Endothelial cell of umbilical vein (primary cell): ENCODE measurements at regions not wholly inside any gene's neighbourhood (a gene's known extent, or its start where the extent isn't known, plus 50 kb on each side); places are given as distances from the start of the nearest gene placed in this dataset.

Source experiments
- BruUV-seq: library from RNA; stranded (reverse); fragments of 400-500 nt; replicated peaks from 2 replicates; lab custom pipeline; 2021; lab: Mats Ljungman, UMichigan
- CTCF ChIA-PET: fragments of 300-600, 350-600 bp; sonication (Branson Sonifier 250); formaldehyde crosslinking; loops from one replicate; lab custom pipeline; 2021; ENCODE audit warnings: antibody characterized with exemption, inconsistent platforms; lab: Charles Lee
- POLR2A ChIA-PET: fragments of 300-600, 350-600 bp; sonication (Branson Sonifier 250); formaldehyde crosslinking; loops from one replicate; lab custom pipeline; 2021; ENCODE audit warnings: antibody characterized with exemption, inconsistent platforms; lab: Charles Lee
- DNase-seq: peaks from one replicate; pipeline ENCODE4 v3.0.0-alpha.2; 2011; ENCODE audit warnings: low read depth, low spot score
- FAIRE-seq: peaks from 2 replicates; lab custom pipeline; 2011; peaks lifted over from hg19 to GRCh38; lab: Jason Lieb, UNC
- H2AFZ ChIP-seq: 2 replicates; pipeline ENCODE4 v1.6.0; 2012; ENCODE audit warnings: low read depth, low read length, control low read depth, inconsistent platforms
- H3K27ac ChIP-seq: 2 replicates; pipeline ENCODE4 v1.5.1; 2011; ENCODE audit warnings: low read depth, mild to moderate bottlenecking, control low read depth, low read length, moderate library complexity; ENCODE audit not compliant: insufficient read depth
- H3K27me3 ChIP-seq, 2 experiments: 2 replicates each; pipeline versions ENCODE4 v1.6.0 to v1.6.1; 2011; ENCODE audit warnings: low read length in 2 of 2, mixed read lengths in 1 of 2; ENCODE audit not compliant: control insufficient read depth in 2 of 2, insufficient read depth in 2 of 2
- H3K36me3 ChIP-seq, 2 experiments: 2 replicates in 1 of 2; 3 replicates in 1 of 2; pipeline ENCODE4 v1.5.1; 2011; ENCODE audit warnings: low read length in 2 of 2, mild to moderate bottlenecking in 1 of 2, moderate library complexity in 1 of 2; ENCODE audit not compliant: control insufficient read depth in 2 of 2, insufficient read depth in 2 of 2; ENCODE audit errors: extremely low read depth in 1 of 2
- H3K4me1 ChIP-seq: 3 replicates; pipeline ENCODE4 v1.5.1; 2011; ENCODE audit warnings: mild to moderate bottlenecking, low read length; ENCODE audit not compliant: control insufficient read depth, insufficient read depth; ENCODE audit errors: extremely low read depth
- H3K4me2 ChIP-seq: 2 replicates; pipeline ENCODE4 v1.6.1; 2011; ENCODE audit warnings: low read length, control low read depth, mixed read lengths; ENCODE audit not compliant: insufficient read depth
- H3K4me3 ChIP-seq, 3 experiments: fragments of 200-600 bp in 1 of 3; sonication (generic), shearing (Covaris generic) in 1 of 3; replicated peaks in 1 of 3; 2 replicates each; pipeline ENCODE4 v1.5.1; 2011 to 2016; ENCODE audit warnings: control low read depth in 3 of 3, low read length in 3 of 3, mild to moderate bottlenecking in 2 of 3, inconsistent platforms in 1 of 3, low read depth in 1 of 3, moderate library complexity in 1 of 3; ENCODE audit not compliant: insufficient read depth in 1 of 3
- H3K79me2 ChIP-seq: 2 replicates; pipeline ENCODE4 v1.6.0; 2012; ENCODE audit warnings: low read length, inconsistent platforms; ENCODE audit not compliant: control insufficient read depth, insufficient read depth
- H3K9ac ChIP-seq: replicated peaks from 2 replicates; pipeline ENCODE3; 2011; ENCODE audit warnings: low read length, control low read depth; ENCODE audit not compliant: insufficient read depth; ENCODE audit errors: extremely low read depth
- H3K9me1 ChIP-seq: replicated peaks from 3 replicates; pipeline ENCODE4 v1.6.0; 2011; ENCODE audit warnings: mild to moderate bottlenecking, low read length; ENCODE audit not compliant: control insufficient read depth, insufficient read depth; ENCODE audit errors: extremely low read depth
- H3K9me3 ChIP-seq: replicated peaks from 2 replicates; pipeline ENCODE4 v1.5.1; 2012; ENCODE audit warnings: low read length, inconsistent platforms; ENCODE audit not compliant: control insufficient read depth, insufficient read depth
- H4K20me1 ChIP-seq: replicated peaks from 2 replicates; pipeline ENCODE3; 2011; ENCODE audit warnings: mild to moderate bottlenecking, low read length; ENCODE audit not compliant: control insufficient read depth, insufficient read depth; ENCODE audit errors: extremely low read depth
- EZH2 ChIP-seq: IDR thresholded peaks from 2 replicates; pipeline ENCODE4 v1.6.1; 2012; ENCODE audit warnings: borderline replicate concordance, low read depth, mild to moderate bottlenecking, moderate library complexity, low read length, inconsistent platforms; ENCODE audit not compliant: severe bottlenecking
- FOS ChIP-seq: IDR thresholded peaks from 2 replicates; pipeline ENCODE4 v1.6.1; 2011; ENCODE audit warnings: mild to moderate bottlenecking, low read length, moderate library complexity, borderline replicate concordance; ENCODE audit not compliant: insufficient read depth
- GATA2 ChIP-seq: IDR thresholded peaks from 2 replicates; pipeline ENCODE4 v1.7.0; 2011; ENCODE audit warnings: low read depth, mild to moderate bottlenecking, moderate library complexity, mixed read lengths, low read length; ENCODE audit not compliant: insufficient read length, insufficient read depth
- JUN ChIP-seq: IDR thresholded peaks from 2 replicates; pipeline ENCODE4 v1.6.1; 2011; ENCODE audit warnings: borderline replicate concordance, low read depth; ENCODE audit not compliant: insufficient read length, insufficient read depth
- MYC ChIP-seq: IDR thresholded peaks from one replicate; pipeline ENCODE4 v1.6.1; 2011; ENCODE audit warnings: mild to moderate bottlenecking, low read depth, low read length
- POLR2A ChIP-seq: IDR thresholded peaks from 2 replicates; pipeline ENCODE4 v1.6.1; 2012; ENCODE audit warnings: low read depth, mild to moderate bottlenecking, control low read depth, low read length
- POLR2AphosphoS5 ChIP-seq: IDR thresholded peaks from 2 replicates; pipeline ENCODE4 v1.6.1; 2012; ENCODE audit warnings: low read depth, mild to moderate bottlenecking, control low read depth, low read length, moderate library complexity; ENCODE audit not compliant: insufficient read depth
- dilution Hi-C: fragments of 300-500 bp; cut with MboI; formaldehyde crosslinking; loops from one replicate; pipeline ENCODE4 v1.15.0; 2019; ENCODE audit warnings: low sequenced_read_pairs; ENCODE audit not compliant: extremely low pct_ligation_motif_present
- intact Hi-C: fragments of 100-400 bp; cut with micrococcal nuclease; formaldehyde crosslinking; loops from one replicate; pipeline ENCODE4 v1.10.0; 2022
- TF ChIP-seq, protein P1 (sequence below): IDR thresholded peaks from 2 replicates; pipeline ENCODE4 v1.6.1; 2011; ENCODE audit not compliant: insufficient read depth, insufficient read length
- TF ChIP-seq, protein P2 (sequence below), 2 donors: IDR thresholded peaks; 1 replicate in 1 of 2; 2 replicates in 1 of 2; pipeline ENCODE4 v1.5.1; 2011; ENCODE audit warnings: low read length in 2 of 2, mild to moderate bottlenecking in 2 of 2, moderate library complexity in 2 of 2, control low read depth in 1 of 2, inconsistent platforms in 1 of 2, low read depth in 1 of 2; ENCODE audit not compliant: insufficient read depth in 1 of 2; ENCODE audit errors: extremely low read depth in 1 of 2

DNA sequence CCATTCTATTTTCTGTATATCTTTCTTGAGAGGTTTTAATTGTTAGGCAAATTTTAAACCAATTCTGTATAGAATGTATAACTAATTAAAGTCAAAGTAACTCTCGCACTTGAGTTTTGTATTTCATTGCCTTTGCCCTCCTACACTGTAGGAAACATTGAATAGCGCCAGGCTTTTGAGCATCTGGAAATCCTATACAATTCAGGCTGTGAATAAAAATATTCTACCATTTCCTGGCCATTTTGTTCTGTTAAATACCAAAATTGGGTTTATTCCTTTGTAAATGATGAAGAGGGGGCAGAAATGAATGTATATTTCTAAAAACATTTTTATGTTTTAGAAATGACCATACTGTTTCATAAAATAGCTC is 571.8 kb upstream of the CLINT1 start:
- H3K9me3 ChIP-seq: no peaks in the 10 kb centered on the region
- dilution Hi-C loops (no loop called here), intact Hi-C loops (no loop called here)
- peaks cover 0 to 1% of the 10 kb centered on the region in 2 experiments for H3K27me3 ChIP-seq
- no peak overlapping the region for H3K4me2 ChIP-seq
- no peaks in the 10 kb centered on the region for H3K4me1 ChIP-seq
- no peaks in the 10 kb centered on the region for H3K36me3 ChIP-seq
- no peaks in the 10 kb centered on the region for H3K79me2 ChIP-seq
- no peak for FAIRE-seq
- CTCF ChIA-PET: interaction anchor here (1.5 kb wide), 1 partner anchor 9 kb away, joined by 4 read pairs; no protein-coding TSS in a partner anchor
- POLR2A ChIA-PET: no interaction called here
- H4K20me1 ChIP-seq: no peaks in the 10 kb centered on the region
- no peak overlapping the region for H2AFZ ChIP-seq
- BruUV-seq: no TSS peak
- H3K9me1 ChIP-seq: no peaks in the 10 kb centered on the region
- H3K27ac ChIP-seq: no peak overlapping the region
- TF ChIP-seq MYC (no peak), GATA2 (no peak), POLR2A (no peak), FOS (no peak), EZH2 (no peak), POLR2AphosphoS5 (no peak), JUN (no peak)
- TF ChIP-seq, protein P1, sequence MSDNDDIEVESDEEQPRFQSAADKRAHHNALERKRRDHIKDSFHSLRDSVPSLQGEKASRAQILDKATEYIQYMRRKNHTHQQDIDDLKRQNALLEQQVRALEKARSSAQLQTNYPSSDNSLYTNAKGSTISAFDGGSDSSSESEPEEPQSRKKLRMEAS: no peak
- TF ChIP-seq, protein P2, sequence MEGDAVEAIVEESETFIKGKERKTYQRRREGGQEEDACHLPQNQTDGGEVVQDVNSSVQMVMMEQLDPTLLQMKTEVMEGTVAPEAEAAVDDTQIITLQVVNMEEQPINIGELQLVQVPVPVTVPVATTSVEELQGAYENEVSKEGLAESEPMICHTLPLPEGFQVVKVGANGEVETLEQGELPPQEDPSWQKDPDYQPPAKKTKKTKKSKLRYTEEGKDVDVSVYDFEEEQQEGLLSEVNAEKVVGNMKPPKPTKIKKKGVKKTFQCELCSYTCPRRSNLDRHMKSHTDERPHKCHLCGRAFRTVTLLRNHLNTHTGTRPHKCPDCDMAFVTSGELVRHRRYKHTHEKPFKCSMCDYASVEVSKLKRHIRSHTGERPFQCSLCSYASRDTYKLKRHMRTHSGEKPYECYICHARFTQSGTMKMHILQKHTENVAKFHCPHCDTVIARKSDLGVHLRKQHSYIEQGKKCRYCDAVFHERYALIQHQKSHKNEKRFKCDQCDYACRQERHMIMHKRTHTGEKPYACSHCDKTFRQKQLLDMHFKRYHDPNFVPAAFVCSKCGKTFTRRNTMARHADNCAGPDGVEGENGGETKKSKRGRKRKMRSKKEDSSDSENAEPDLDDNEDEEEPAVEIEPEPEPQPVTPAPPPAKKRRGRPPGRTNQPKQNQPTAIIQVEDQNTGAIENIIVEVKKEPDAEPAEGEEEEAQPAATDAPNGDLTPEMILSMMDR (IDR thresholded peaks at IDR 0.05; ENCODE audit: extremely low read depth in 1 of 2, insufficient read depth in 1 of 2, low read depth in 1 of 2, low read length in 2 of 2): no peak
- no peak for DNase-seq
- H3K4me3 ChIP-seq: no peak overlapping the region
- no peak overlapping the region for H3K9ac ChIP-seq
